Small intestine (tissue), 7 donors: ENCODE measurements at regions not wholly inside any gene's neighbourhood (a gene's known extent, or its start where the extent isn't known, plus 50 kb on each side); places are given as distances from the start of the nearest gene placed in this dataset.

Source experiments
- DNase-seq, 2 donors: peaks; one replicate each; pipeline versions ENCODE4 v3.0.0 to v3.0.0-alpha.2; 2013
- FAIRE-seq: peaks from 2 replicates; lab custom pipeline; 2012; peaks lifted over from hg19 to GRCh38; lab: Jason Lieb, UNC
- H3K27ac ChIP-seq, 3 donors: one replicate each; pipeline ENCODE4 v1.5.1; 2013; ENCODE audit warnings: low read length in 2 of 3, mild to moderate bottlenecking in 2 of 3, control low read depth in 1 of 3, inconsistent platforms in 1 of 3, low read depth in 1 of 3, moderate library complexity in 1 of 3
- H3K27me3 ChIP-seq, 3 donors: one replicate each; pipeline ENCODE4 v1.6.1; 2013; ENCODE audit warnings: low read length in 3 of 3, inconsistent platforms in 1 of 3; ENCODE audit not compliant: control insufficient read depth in 3 of 3, insufficient read depth in 3 of 3
- H3K36me3 ChIP-seq, 3 donors: one replicate each; pipeline ENCODE4 v1.6.1; 2013; ENCODE audit warnings: low read length in 3 of 3, inconsistent platforms in 1 of 3, low read depth in 1 of 3, mild to moderate bottlenecking in 1 of 3, moderate library complexity in 1 of 3; ENCODE audit not compliant: control insufficient read depth in 3 of 3, insufficient read depth in 2 of 3
- H3K4me1 ChIP-seq, 3 donors: one replicate each; pipeline ENCODE4 v1.6.1; 2013; ENCODE audit warnings: low read length in 2 of 3, inconsistent platforms in 1 of 3, low read depth in 1 of 3, mild to moderate bottlenecking in 1 of 3, moderate library complexity in 1 of 3; ENCODE audit not compliant: control insufficient read depth in 3 of 3, insufficient read depth in 2 of 3
- H3K4me3 ChIP-seq, 3 donors: one replicate each; pipeline ENCODE4 v1.5.1; 2013; ENCODE audit warnings: low read length in 3 of 3, control low read depth in 1 of 3, inconsistent platforms in 1 of 3, low read depth in 1 of 3, mild to moderate bottlenecking in 1 of 3, moderate library complexity in 1 of 3
- H3K9me3 ChIP-seq, 2 donors: one replicate each; pipeline ENCODE4 v1.6.1; 2013; ENCODE audit warnings: low read depth in 1 of 2, low read length in 1 of 2; ENCODE audit not compliant: control insufficient read depth in 2 of 2, insufficient read depth in 1 of 2
- WGBS, 3 donors: extraction: QIAGEN DNeasy Blood & Tissue Kit; methylation state at CpG; one replicate each; pipeline ENCODE4 v1.1.7; 2013; 5-methylcytosine and 5-hydroxymethylcytosine counted together
- donor health status: healthy with polysubstance abuse.
- donor health status: control.
- donor health status: control.
- donor health status: Bipolar disorder and iron deficiency.
- donor health status: healthy.

GRCh38 chr2:592737-593136 is 84.5 kb downstream of the TMEM18 start:
- no peaks in the 10 kb centered on the region for H3K36me3 ChIP-seq
- 90 to 94% (median 93%) methylated on average over 8 of the region's 8 CpGs for WGBS, 3 donors
- FAIRE-seq = no peak
- H3K4me1 ChIP-seq = no peaks in the 10 kb centered on the region
- H3K9me3 ChIP-seq = no peaks in the 10 kb centered on the region
- DNase-seq = no peak
- no peak overlapping the region for H3K4me3 ChIP-seq
- no peak overlapping the region for H3K27ac ChIP-seq
- no peaks in the 10 kb centered on the region for H3K27me3 ChIP-seq

GRCh38 chr2:590214-591175 is 86.7 kb downstream of the TMEM18 start:
- Histone ChIP-seq H3K4me1 (no peaks in the 10 kb centered on the region), H3K4me3 (no peak overlapping the region), H3K36me3 (no peaks in the 10 kb centered on the region), H3K27ac (no peak overlapping the region), H3K9me3 (no peaks in the 10 kb centered on the region), H3K27me3 (no peaks in the 10 kb centered on the region)
- DNase-seq (peak in 1 of 2 donors; percentile 36), FAIRE-seq (no peak)
- 68 to 80% (median 73%) methylated on average over 19 of the region's 19 CpGs for WGBS, 3 donors

GRCh38 chr2:589281-590130 is 87.7 kb downstream of the TMEM18 start:
- H3K27me3 ChIP-seq = no peaks in the 10 kb centered on the region
- FAIRE-seq (no peak), DNase-seq (no peak)
- no peak overlapping the region for H3K4me3 ChIP-seq
- 81 to 88% (median 85%) methylated on average over 10 of the region's 10 CpGs for WGBS, 3 donors
- no peak overlapping the region for H3K27ac ChIP-seq
- H3K4me1 ChIP-seq = no peaks in the 10 kb centered on the region
- H3K9me3 ChIP-seq = no peaks in the 10 kb centered on the region
- no peaks in the 10 kb centered on the region for H3K36me3 ChIP-seq

GRCh38 chr2:588074-588645 is 89.0 kb downstream of the TMEM18 start:
- 86 to 92% (median 90%) methylated on average over 17 of the region's 17 CpGs for WGBS, 3 donors
- no peak for DNase-seq
- H3K36me3 ChIP-seq = no peaks in the 10 kb centered on the region
- H3K4me1 ChIP-seq = no peaks in the 10 kb centered on the region
- no peaks in the 10 kb centered on the region for H3K9me3 ChIP-seq
- H3K27ac ChIP-seq = no peak overlapping the region
- no peaks in the 10 kb centered on the region for H3K27me3 ChIP-seq
- no peak overlapping the region for H3K4me3 ChIP-seq
- FAIRE-seq = no peak

DNA sequence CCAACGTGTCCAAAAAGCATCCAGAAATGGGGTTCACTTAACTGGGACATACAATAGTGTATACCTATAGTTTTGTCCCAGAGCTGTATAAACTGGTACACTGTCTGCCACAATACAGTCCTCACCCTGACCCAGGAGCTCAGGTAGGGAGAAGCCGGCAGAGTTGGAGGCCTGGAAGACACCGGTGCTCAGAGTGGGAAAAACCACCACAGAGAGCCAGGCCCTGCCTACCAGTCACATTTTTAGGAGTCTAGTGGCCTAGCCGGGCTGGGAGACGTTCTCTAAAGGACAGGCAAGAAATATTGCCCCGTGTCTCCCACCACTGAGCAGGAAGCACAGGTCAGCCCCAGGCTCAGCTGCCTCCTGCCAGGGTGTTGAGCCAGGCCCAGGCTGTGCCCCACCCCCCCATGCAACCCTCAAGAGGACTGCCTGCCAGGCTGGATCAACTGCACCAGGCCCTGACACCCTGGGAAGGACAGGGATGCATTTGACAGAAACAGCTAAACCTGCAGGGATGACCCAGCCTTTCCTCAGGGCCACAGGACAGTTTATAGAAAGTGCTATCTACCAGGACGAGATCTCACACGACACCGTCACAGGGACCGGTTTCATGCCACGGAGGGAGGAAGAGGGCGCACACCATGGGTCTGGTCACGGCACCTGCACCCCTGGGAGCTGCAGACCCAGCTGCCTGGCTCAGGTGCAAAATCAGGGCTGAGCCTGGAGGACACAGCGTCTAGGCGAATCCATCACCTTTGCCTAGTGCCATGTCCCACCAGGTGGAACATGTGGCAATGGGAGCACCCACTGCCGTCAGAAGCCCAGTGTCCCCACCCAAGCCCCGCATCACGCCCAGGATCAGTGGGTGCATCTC is 89.9 kb downstream of the TMEM18 start:
- H3K9me3 ChIP-seq = no peaks in the 10 kb centered on the region
- H3K4me3 ChIP-seq = no peak overlapping the region
- H3K4me1 ChIP-seq = no peaks in the 10 kb centered on the region
- DNase-seq (no peak), FAIRE-seq (no peak)
- no peaks in the 10 kb centered on the region for H3K27me3 ChIP-seq
- H3K27ac ChIP-seq = no peak overlapping the region
- WGBS, 3 donors = 82 to 87% (median 85%) methylated on average over 18 of the region's 18 CpGs
- no peaks in the 10 kb centered on the region for H3K36me3 ChIP-seq

- DNase-seq (peak in 1 of 2 donors; percentile 16), FAIRE-seq (no peak)
- Histone ChIP-seq H3K27me3 (no peaks in the 10 kb centered on the region), H3K4me3 (no peak overlapping the region), H3K4me1 (no peaks in the 10 kb centered on the region), H3K36me3 (no peaks in the 10 kb centered on the region), H3K27ac (no peak overlapping the region), H3K9me3 (no peaks in the 10 kb centered on the region)
- WGBS, 3 donors = 45 to 58% (median 53%) methylated on average over 10 of the region's 10 CpGs
Measured at GRCh38 chr2:586641-587076, 90.5 kb downstream of the TMEM18 start.

GRCh38 chr2:584863-585823 is 92.1 kb downstream of the TMEM18 start:
- H3K36me3 ChIP-seq = no peaks in the 10 kb centered on the region
- no peaks in the 10 kb centered on the region for H3K9me3 ChIP-seq
- no peaks in the 10 kb centered on the region for H3K27me3 ChIP-seq
- no peak overlapping the region for H3K27ac ChIP-seq
- 54 to 67% (median 62%) methylated on average over 21 of the region's 21 CpGs for WGBS, 3 donors
- FAIRE-seq (no peak), DNase-seq (peak in 1 of 2 donors; percentile 1)
- H3K4me1 ChIP-seq = no peaks in the 10 kb centered on the region
- H3K4me3 ChIP-seq = no peak overlapping the region
